Hepatocyte (in vitro differentiated cells): ENCODE measurements at regions not wholly inside any gene's neighbourhood (a gene's known extent, or its start where the extent isn't known, plus 50 kb on each side); places are given as distances from the start of the nearest gene placed in this dataset.

ENCODE experiments used
- CTCF ChIP-seq: fragments of 200-600 bp; sonication (generic); IDR thresholded peaks from 2 replicates; pipeline ENCODE4 v1.5.1; 2016; ENCODE audit warnings: antibody characterized with exemption, mild to moderate bottlenecking; ENCODE audit not compliant: poor library complexity
- EZH2 ChIP-seq: fragments of 200-600 bp; sonication (generic); IDR thresholded peaks from 2 replicates; pipeline ENCODE4 v1.6.1; 2016; ENCODE audit warnings: antibody characterized with exemption, mild to moderate bottlenecking, borderline replicate concordance
- EZH2phosphoT487 ChIP-seq: fragments of 200-600 bp; sonication (generic); IDR thresholded peaks from one replicate; pipeline ENCODE4 v1.6.1; 2018; ENCODE audit warnings: antibody characterized with exemption, mild to moderate bottlenecking, low read depth, moderate library complexity; ENCODE audit not compliant: unreplicated experiment, severe bottlenecking

DNA sequence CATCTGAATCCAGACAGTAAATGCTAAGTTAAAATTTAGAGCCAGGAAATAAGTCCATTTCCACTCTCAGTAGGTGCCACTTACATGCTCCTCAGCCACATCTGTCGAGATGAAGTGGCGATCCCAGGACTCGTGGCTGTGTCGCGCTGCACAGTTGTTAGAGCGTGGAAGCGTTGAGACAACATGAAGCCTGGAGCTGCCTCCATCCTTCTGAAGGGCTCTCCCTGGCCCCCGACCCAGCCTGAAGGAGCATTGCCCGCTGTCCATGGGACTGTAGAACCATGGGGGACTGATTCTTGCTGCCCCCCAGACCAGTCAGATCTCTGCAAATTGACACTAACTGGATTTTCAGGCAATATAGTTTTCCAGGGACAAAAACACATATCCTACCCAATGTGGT lies 58.9 kb downstream of the IRX1 start:
- no peak for TF ChIP-seq CTCF
- TF ChIP-seq EZH2phosphoT487: no peak
- no peak for TF ChIP-seq EZH2
